GM12872 (cell line): ENCODE measurements at regions not wholly inside any gene's neighbourhood (a gene's known extent, or its start where the extent isn't known, plus 50 kb on each side); places are given as distances from the start of the nearest gene placed in this dataset.

ENCODE experiments used
- TF ChIP-seq, protein P1 (sequence below): IDR thresholded peaks from 3 replicates; pipeline ENCODE4 v1.5.1; 2011; ENCODE audit warnings: low read depth, mild to moderate bottlenecking, low read length, moderate library complexity; ENCODE audit not compliant: insufficient read depth

DNA sequence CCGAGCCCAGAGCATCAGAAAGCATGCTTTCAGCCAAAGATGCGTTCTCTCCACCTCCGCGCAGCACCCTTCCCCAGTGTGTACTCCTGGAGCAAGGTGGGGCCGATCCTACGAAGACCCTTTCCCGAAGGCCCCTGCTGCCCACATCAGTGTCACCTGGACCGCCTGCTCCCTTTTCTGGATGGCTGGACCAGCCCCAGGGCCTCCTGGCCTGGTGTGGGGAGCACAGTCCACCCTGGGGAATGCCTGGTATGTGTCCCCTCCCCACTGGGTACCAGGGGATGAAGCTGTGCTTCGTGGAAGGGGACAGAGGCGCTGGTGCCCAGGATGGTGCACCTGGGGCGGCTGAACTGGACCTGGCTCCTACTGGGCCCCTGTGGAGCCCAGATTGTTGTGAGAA is 173.8 kb downstream of the SEC14L1 start:
- TF ChIP-seq, protein P1, sequence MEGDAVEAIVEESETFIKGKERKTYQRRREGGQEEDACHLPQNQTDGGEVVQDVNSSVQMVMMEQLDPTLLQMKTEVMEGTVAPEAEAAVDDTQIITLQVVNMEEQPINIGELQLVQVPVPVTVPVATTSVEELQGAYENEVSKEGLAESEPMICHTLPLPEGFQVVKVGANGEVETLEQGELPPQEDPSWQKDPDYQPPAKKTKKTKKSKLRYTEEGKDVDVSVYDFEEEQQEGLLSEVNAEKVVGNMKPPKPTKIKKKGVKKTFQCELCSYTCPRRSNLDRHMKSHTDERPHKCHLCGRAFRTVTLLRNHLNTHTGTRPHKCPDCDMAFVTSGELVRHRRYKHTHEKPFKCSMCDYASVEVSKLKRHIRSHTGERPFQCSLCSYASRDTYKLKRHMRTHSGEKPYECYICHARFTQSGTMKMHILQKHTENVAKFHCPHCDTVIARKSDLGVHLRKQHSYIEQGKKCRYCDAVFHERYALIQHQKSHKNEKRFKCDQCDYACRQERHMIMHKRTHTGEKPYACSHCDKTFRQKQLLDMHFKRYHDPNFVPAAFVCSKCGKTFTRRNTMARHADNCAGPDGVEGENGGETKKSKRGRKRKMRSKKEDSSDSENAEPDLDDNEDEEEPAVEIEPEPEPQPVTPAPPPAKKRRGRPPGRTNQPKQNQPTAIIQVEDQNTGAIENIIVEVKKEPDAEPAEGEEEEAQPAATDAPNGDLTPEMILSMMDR = no peak

DNA sequence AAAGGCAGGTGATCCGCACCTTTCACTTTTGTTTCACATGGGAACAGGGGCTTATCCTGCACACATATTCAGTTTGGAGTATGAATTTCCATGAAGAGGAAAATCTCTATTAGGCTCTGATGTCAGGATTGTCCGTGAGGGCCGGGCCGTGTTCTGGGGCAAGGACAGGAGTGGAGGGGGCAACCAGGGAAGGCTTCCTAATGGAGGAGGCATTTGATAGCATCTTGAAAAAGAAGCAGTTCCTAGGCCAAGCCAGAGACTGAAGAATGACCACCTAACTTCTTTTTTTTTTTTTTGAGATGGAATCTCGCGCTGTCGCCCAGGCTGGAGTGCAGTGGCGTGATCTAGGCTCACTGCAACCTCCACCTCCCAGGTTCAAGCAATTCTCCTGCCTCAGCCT is 174.2 kb downstream of the SEC14L1 start:
- TF ChIP-seq, protein P1 = no peak

DNA sequence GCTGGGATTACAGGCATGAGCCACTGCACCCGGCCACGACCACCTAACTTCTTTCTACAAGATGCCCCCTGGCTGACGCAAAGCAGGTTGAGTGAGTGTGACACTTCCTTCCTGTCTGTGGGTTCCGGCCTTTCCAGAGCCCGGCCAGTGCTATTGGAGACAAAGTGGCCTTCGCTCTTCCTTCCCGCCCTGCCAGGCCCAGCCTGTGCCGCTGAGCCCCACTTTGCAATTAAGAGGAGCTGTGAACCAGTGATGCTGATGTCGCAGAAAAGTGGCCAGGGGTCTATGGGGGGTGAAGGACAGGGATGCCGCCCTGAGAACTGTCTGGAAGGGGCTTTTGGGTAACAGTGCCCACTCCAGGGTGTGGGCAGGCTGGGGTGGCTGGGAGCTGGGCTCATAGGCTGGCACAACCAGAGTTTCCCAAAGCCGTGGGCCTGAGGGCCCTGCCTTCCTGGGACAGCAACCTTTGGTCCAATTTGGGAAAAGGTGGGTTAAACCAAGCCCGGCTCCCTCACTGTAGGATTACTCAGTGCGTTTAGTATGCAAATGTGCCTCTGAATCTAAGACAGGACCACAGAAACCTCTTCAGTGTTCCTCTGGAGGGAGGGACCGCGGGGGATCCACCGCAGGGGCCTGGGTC is 174.9 kb downstream of the SEC14L1 start:
- TF ChIP-seq, protein P1 = no peak

DNA sequence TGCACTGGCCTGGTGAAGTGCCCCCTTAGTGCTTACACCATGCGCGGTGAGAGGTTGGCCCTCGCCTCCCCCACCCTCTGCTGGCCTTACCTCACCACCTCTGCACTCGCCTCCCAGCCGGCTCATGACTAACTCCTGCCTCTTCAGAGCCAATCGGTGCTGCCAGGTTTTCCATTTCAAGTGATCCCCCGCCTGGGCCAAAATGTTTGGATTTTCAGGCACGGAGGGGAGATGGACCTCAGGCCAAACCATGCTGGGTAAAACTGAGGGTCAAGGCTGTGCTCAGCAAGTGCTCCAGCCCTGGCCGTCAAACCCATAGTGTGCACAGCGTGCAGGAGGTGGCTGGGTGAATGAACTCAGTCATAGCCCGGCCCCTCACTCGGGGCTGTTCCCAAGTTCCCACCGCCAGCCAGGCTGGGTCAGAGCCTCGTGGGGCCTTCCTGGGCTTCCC is 175.4 kb downstream of the SEC14L1 start:
- TF ChIP-seq, protein P1 = no peak

DNA sequence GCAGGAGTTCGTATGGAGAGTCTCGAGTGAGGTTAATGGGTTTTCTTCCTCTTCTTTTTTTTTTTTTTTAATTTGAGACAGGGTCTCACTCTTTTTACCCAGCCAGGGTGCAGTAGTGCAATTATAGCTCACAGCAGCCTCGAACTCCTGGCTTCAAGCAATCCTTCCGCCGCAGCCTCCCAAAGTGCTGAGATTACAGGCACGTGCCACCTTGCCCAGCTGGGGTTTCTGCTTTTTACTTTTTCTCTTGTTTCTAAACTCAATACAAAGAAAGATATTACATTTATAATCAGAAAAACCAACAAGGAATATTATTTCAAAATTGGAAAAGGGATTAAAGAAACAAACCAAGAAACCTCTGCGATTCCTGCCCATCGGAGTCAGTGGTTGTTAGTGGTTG is 175.9 kb downstream of the SEC14L1 start:
- TF ChIP-seq, protein P1 = no peak

DNA sequence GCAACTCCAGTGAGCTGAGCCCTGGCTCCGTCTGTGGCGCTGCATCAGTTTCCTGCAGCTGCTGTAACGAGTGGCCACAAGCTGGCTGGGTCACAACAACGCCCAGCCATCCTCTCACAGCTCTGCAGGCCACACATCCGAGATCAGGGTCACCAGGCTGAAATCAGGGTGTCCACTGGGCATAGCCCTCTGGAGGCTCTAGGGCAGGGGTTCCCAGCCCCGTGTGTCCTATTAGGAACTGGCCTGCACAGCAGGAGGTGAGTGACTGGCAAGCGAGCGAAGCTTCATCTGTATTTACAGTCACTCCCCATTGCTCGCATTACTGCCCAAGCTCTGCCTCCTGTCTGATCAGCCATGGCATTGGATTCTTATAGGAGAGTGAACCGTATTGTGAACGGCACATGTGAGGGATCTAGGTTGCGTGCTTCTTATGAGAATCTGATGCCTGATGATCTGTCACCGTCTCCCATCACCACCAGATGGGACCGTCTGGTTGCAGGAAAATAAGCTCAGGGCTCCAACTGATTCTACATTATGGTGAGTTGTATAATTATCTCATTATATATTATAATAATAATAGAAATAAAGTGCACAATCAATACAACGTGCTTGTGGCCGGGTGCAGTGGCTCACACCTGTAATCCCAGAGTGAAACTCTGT is 176.5 kb downstream of the SEC14L1 start:
- TF ChIP-seq, protein P1 = no peak

DNA sequence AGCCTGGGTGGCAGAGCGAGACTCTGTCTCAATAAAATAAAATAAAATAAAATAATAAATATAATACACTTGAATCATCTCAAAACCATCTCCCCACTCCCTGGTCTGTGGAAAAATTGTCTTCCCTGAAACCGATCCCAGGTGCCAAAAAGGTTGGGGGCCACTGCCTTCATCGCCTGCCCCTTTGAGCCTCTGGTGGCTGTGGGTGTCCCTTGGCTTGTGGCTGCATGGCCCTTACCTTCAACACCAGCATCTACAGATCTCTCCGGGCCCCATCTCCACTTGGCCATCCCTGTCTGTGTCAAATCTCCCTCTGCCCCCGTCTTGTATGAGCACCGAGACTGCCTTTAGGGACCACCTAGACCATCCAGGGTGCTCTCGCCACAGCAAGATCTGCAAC is 177.3 kb downstream of the SEC14L1 start:
- TF ChIP-seq, protein P1 = no peak
